BLaER1 treated with 17β-estradiol and CSF1 and Interleukin-3, amounts not matched to agents 10 nM and 100 nM (cell line): ENCODE measurements at regions not wholly inside any gene's neighbourhood (a gene's known extent, or its start where the extent isn't known, plus 50 kb on each side); places are given as distances from the start of the nearest gene placed in this dataset.
"Not testable (repeated sequence)": the region's sequence is repeated elsewhere in the genome, so short reads cannot be mapped to it uniquely, and the experiment has no call there.

ENCODE experiments used
- H3K27ac ChIP-seq, 11 experiments: shearing (Covaris generic); formaldehyde crosslinking; 2 replicates each; pipeline ENCODE4 v1.8.1; 2022
- H3K27me3 ChIP-seq, 11 experiments: shearing (Covaris generic); formaldehyde crosslinking; 2 replicates each; pipeline ENCODE4 v1.8.1; 2022
- H3K36me3 ChIP-seq, 11 experiments: shearing (Covaris generic); formaldehyde crosslinking; 2 replicates each; pipeline ENCODE4 v1.8.1; 2022
- H3K4me1 ChIP-seq, 10 experiments: shearing (Covaris generic); formaldehyde crosslinking; 2 replicates each; pipeline ENCODE4 v1.8.1; 2022
- H3K4me2 ChIP-seq, 11 experiments: shearing (Covaris generic); formaldehyde crosslinking; 2 replicates each; pipeline ENCODE4 v1.8.1; 2022
- H3K4me3 ChIP-seq, 10 experiments: shearing (Covaris generic); formaldehyde crosslinking; 2 replicates each; pipeline ENCODE4 v1.8.1; 2022
- H3K9ac ChIP-seq, 11 experiments: shearing (Covaris generic); formaldehyde crosslinking; 2 replicates each; pipeline ENCODE4 v1.8.1; 2022
- H3K9me3 ChIP-seq, 11 experiments: shearing (Covaris generic); formaldehyde crosslinking; replicated peaks in 1 of 11; 2 replicates each; pipeline ENCODE4 v1.8.1; 2022
- H4K20me1 ChIP-seq, 11 experiments: shearing (Covaris generic); formaldehyde crosslinking; 2 replicates each; pipeline ENCODE4 v1.8.1; 2022
- Cebpa-rat ChIP-seq, 11 experiments: shearing (Covaris generic); IDR thresholded peaks; 2 replicates each; pipeline ENCODE4 v1.8.1; 2022

DNA sequence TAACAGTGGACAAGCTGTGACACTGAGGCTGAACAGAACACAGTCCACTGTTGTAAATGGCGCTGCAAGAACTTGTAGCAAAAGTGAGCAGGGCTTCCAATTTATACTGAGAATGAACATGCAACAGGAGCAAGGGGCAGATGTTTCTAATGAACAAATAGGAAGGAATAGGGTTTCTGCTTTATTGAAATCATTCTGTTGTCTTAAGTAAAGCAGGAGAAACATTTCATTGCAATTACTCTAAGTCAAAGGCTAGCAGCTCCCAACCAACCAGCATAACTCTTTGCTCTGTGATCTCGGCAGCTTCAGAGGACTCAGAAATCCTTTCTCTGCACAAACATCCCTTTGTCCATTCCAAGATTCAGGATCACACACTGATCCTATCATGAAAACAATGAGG, 236.2 kb upstream of the PRSS58 start:
- Histone ChIP-seq H4K20me1 (no peaks in the 10 kb centered on the region), H3K27ac (no peak overlapping the region), H3K9me3 (no peaks in the 10 kb centered on the region), H3K4me3 (no peak overlapping the region), H3K4me1 (peaks cover 0 to 31% (median 14%) of the 10 kb centered on the region in 10 experiments; a peak in 14 of 20 replicates), H3K4me2 (peak overlapping the region in 8 of 11 experiments; percentile 1 to 59 (median 26); a peak in 10 of 22 replicates), H3K36me3 (no peaks in the 10 kb centered on the region), H3K9ac (no peak overlapping the region), H3K27me3 (no peaks in the 10 kb centered on the region)
- TF ChIP-seq Cebpa-rat (IDR thresholded peaks at IDR 0.05): no peak

DNA sequence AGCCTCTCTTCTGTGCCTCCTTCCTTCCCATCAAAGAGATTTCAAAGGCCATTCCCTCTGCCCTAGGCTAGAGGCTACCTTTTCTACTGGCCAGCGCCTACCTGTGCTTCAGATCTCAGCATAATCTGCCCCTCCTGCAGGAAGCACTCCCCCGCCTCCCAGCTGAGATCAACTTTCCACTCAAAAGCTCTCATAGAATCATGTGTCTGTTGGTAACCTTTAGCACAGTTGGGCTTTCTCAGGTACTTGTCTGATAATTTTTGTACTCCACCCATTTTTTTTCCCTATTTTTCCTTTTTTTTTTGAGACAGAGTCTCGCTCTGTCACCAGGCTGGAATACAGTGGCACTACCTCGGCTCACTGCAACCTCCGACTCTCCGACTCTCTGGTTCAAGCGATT, 231.0 kb upstream of the PRSS58 start:
- Histone ChIP-seq H3K9me3 (no peaks in the 10 kb centered on the region), H3K4me3 (no peak overlapping the region), H3K27me3 (no peaks in the 10 kb centered on the region), H3K4me1 (peaks cover 31 to 42% (median 36%) of the 10 kb centered on the region in 10 experiments), H3K4me2 (peak overlapping the region; percentile 72 to 94 (median 88); a peak in 19 of 22 replicates), H3K36me3 (no peaks in the 10 kb centered on the region), H3K9ac (no peak overlapping the region), H4K20me1 (no peaks in the 10 kb centered on the region; a peak in 1 of 22 replicates), H3K27ac (peak overlapping the region in 2 of 11 experiments; percentile 50 to 53; a peak in 1 of 22 replicates)
- TF ChIP-seq Cebpa-rat (IDR thresholded peaks at IDR 0.05): no peak

GRCh38 chr7:142488036-142488633, 230.3 kb upstream of the PRSS58 start:
- H3K27me3 ChIP-seq: no peaks in the 10 kb centered on the region
- no peak overlapping the region for H3K4me3 ChIP-seq
- H3K27ac ChIP-seq: peak overlapping the region in 9 of 11 experiments; percentile 14 to 53 (median 40); a peak in 13 of 22 replicates
- peak overlapping the region; percentile 72 to 94 (median 88) for H3K4me2 ChIP-seq
- no peaks in the 10 kb centered on the region for H3K36me3 ChIP-seq
- H3K9me3 ChIP-seq: no peaks in the 10 kb centered on the region
- H3K9ac ChIP-seq: peak overlapping the region in 5 of 11 experiments; percentile 7 to 43 (median 19); a peak in 3 of 22 replicates
- H4K20me1 ChIP-seq: no peaks in the 10 kb centered on the region; a peak in 1 of 22 replicates
- H3K4me1 ChIP-seq: peaks cover 31 to 41% (median 38%) of the 10 kb centered on the region in 10 experiments
- TF ChIP-seq Cebpa-rat (IDR thresholded peaks at IDR 0.05): no peak

- H3K9me3 ChIP-seq, H3K27me3 ChIP-seq, H3K4me3 ChIP-seq, H4K20me1 ChIP-seq, H3K36me3 ChIP-seq: not testable (repeated sequence)
- H3K4me2 ChIP-seq: peak overlapping the region; percentile 72 to 94 (median 88)
- peak overlapping the region in 5 of 11 experiments; percentile 7 to 43 (median 19); a peak in 3 of 22 replicates for H3K9ac ChIP-seq
- peak overlapping the region in 9 of 11 experiments; percentile 14 to 53 (median 40); a peak in 12 of 22 replicates for H3K27ac ChIP-seq
- H3K4me1 ChIP-seq: peaks cover 36 to 47% (median 44%) of the 10 kb centered on the region in 10 experiments
These were observed 229.7 kb upstream of the PRSS58 start for GRCh38 chr7:142487565-142487964.

DNA sequence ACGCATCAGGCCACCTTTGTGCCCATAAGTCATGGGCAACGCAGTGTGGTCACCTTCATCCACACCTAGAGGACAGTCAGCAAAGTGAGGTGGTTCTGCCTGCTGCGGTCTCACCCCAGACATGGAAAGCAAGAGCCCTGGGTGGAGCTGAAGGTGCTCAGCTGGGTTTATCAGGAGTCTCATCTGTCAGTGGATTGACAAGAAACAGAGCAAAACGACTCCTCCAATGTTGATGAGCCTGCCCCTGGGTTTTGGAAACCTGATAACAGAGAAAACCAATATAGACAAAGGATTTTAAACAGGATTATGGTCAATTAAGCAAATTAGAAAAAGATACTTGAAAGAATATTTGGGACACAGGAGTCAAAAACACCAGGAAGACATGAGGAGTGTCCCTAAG, 229.3 kb upstream of the PRSS58 start:
- Histone ChIP-seq H4K20me1 (no peaks in the 10 kb centered on the region; a peak in 1 of 22 replicates), H3K9ac (no peak overlapping the region), H3K4me2 (peak overlapping the region; percentile 72 to 94 (median 88); a peak in 21 of 22 replicates), H3K4me1 (peaks cover 39 to 51% (median 48%) of the 10 kb centered on the region in 10 experiments), H3K27ac (peak overlapping the region in 2 of 11 experiments; percentile 15 to 47; a peak in 2 of 22 replicates), H3K4me3 (no peak overlapping the region), H3K36me3 (no peaks in the 10 kb centered on the region), H3K9me3 (no peaks in the 10 kb centered on the region), H3K27me3 (no peaks in the 10 kb centered on the region)
- no peak for TF ChIP-seq Cebpa-rat (IDR thresholded peaks at IDR 0.05)

- H3K36me3 ChIP-seq: no peaks in the 10 kb centered on the region
- TF ChIP-seq Cebpa-rat (IDR thresholded peaks at IDR 0.05): no peak
- H3K4me1 ChIP-seq: peaks cover 39 to 64% (median 61%) of the 10 kb centered on the region in 10 experiments
- H3K27me3 ChIP-seq: no peaks in the 10 kb centered on the region
- H3K4me2 ChIP-seq: peak overlapping the region; percentile 33 to 94 (median 88); a peak in 16 of 22 replicates
- H3K9me3 ChIP-seq: no peaks in the 10 kb centered on the region
- H3K9ac ChIP-seq: no peak overlapping the region
- no peaks in the 10 kb centered on the region; a peak in 1 of 22 replicates for H4K20me1 ChIP-seq
- H3K27ac ChIP-seq: no peak overlapping the region
- no peak overlapping the region for H3K4me3 ChIP-seq
These were observed 227.9 kb upstream of the PRSS58 start for GRCh38 chr7:142485617-142486226.

GRCh38 chr7:142483659-142484317, 225.9 kb upstream of the PRSS58 start:
- no peaks in the 10 kb centered on the region for H3K36me3 ChIP-seq
- no peak overlapping the region for H3K4me2 ChIP-seq
- H3K27me3 ChIP-seq: no peaks in the 10 kb centered on the region
- no peak overlapping the region for H3K9ac ChIP-seq
- TF ChIP-seq Cebpa-rat (IDR thresholded peaks at IDR 0.05): no peak
- no peak overlapping the region for H3K4me3 ChIP-seq
- no peaks in the 10 kb centered on the region for H3K9me3 ChIP-seq
- H3K4me1 ChIP-seq: peaks cover 39 to 65% (median 61%) of the 10 kb centered on the region in 10 experiments
- no peak overlapping the region for H3K27ac ChIP-seq
- H4K20me1 ChIP-seq: no peaks in the 10 kb centered on the region; a peak in 1 of 22 replicates

GRCh38 chr7:142482891-142483658, 225.2 kb upstream of the PRSS58 start:
- Histone ChIP-seq H3K9ac (peak overlapping the region in 4 of 11 experiments; percentile 1 to 39 (median 23); a peak in 2 of 22 replicates), H3K4me1 (peaks cover 37 to 65% (median 61%) of the 10 kb centered on the region in 10 experiments), H3K4me2 (peak overlapping the region; percentile 39 to 69 (median 57)), H3K27ac (peak overlapping the region in 5 of 11 experiments; percentile 9 to 47 (median 35); a peak in 6 of 22 replicates), H3K27me3 (no peaks in the 10 kb centered on the region), H3K9me3 (no peaks in the 10 kb centered on the region), H3K4me3 (no peak overlapping the region), H3K36me3 (no peaks in the 10 kb centered on the region), H4K20me1 (no peaks in the 10 kb centered on the region; a peak in 1 of 22 replicates)
- no peak for TF ChIP-seq Cebpa-rat (IDR thresholded peaks at IDR 0.05)
